Breast epithelium (tissue), 3 donors: ENCODE measurements at regions not wholly inside any gene's neighbourhood (a gene's known extent, or its start where the extent isn't known, plus 50 kb on each side); places are given as distances from the start of the nearest gene placed in this dataset.

Experiments
- POLR2AphosphoS5 ChIP-seq, 3 donors: sonication (generic); formaldehyde crosslinking; IDR thresholded peaks; one replicate each; pipeline ENCODE4 v1.6.1; 2017; ENCODE audit warnings: antibody characterized with exemption in 3 of 3
- TF ChIP-seq, protein P1 (sequence below), 3 donors: fragments of 450-650 bp; IDR thresholded peaks; one replicate each; pipeline ENCODE4 v1.5.1; 2016 to 2017; ENCODE audit warnings: antibody characterized with exemption in 3 of 3, mild to moderate bottlenecking in 3 of 3, moderate library complexity in 3 of 3

DNA sequence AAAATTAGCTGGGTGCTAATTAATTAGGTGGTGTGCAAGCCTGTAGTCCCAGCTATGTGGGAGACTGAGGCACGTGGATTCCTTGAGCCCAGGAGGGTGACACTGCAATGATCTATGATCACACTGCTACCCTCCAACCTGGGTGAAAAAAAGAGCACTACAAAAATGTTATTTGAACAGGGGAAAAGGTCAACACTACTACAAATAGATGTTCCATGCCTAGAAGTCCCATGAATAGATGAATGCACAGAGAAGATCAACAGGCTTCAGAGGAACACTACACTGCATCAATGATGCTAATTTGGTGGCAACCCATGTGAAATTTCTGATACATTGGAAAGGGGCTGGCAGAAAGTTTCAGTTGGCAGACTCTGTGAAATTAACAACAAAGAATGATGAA lies 105.4 kb upstream of the FHIT start:
- TF ChIP-seq, protein P1, sequence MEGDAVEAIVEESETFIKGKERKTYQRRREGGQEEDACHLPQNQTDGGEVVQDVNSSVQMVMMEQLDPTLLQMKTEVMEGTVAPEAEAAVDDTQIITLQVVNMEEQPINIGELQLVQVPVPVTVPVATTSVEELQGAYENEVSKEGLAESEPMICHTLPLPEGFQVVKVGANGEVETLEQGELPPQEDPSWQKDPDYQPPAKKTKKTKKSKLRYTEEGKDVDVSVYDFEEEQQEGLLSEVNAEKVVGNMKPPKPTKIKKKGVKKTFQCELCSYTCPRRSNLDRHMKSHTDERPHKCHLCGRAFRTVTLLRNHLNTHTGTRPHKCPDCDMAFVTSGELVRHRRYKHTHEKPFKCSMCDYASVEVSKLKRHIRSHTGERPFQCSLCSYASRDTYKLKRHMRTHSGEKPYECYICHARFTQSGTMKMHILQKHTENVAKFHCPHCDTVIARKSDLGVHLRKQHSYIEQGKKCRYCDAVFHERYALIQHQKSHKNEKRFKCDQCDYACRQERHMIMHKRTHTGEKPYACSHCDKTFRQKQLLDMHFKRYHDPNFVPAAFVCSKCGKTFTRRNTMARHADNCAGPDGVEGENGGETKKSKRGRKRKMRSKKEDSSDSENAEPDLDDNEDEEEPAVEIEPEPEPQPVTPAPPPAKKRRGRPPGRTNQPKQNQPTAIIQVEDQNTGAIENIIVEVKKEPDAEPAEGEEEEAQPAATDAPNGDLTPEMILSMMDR (IDR thresholded peaks at IDR 0.05), result no peak
- TF ChIP-seq POLR2AphosphoS5 (IDR thresholded peaks at IDR 0.05), result no peak
